ENCODE measurements at regions not wholly inside any gene's neighbourhood (a gene's known extent, or its start where the extent isn't known, plus 50 kb on each side); places are given as distances from the start of the nearest gene placed in this dataset.

- no peak for TF ChIP-seq CTCF (IDR thresholded peaks at IDR 0.05)
- no peak overlapping the region for H3K9ac ChIP-seq
- no peak overlapping the region for H3K4me3 ChIP-seq (ENCODE audit: low read depth, low read length)
- H3K9me3 ChIP-seq (ENCODE audit: control insufficient read depth, low read length): no peaks in the 10 kb centered on the region
- H3K4me1 ChIP-seq: no peaks in the 10 kb centered on the region
- H3K4me2 ChIP-seq (ENCODE audit: low read length): no peak overlapping the region
- H2AFZ ChIP-seq: no peak overlapping the region
- H3K36me3 ChIP-seq (ENCODE audit: control insufficient read depth, insufficient read depth, low read length): no peaks in the 10 kb centered on the region
- no peaks in the 10 kb centered on the region for H3K79me2 ChIP-seq
- no peak overlapping the region for H3K27ac ChIP-seq
- H3K27me3 ChIP-seq (ENCODE audit: control insufficient read depth, insufficient read depth, low read length): no peaks in the 10 kb centered on the region
Measured at GRCh38 chr7:54678763-54679489, 80.1 kb downstream of the SEC61G start.

GRCh38 chr7:54674891-54675290 is 84.1 kb downstream of the SEC61G start:
- Histone ChIP-seq H3K9ac (no peak overlapping the region), H3K79me2 (no peaks in the 10 kb centered on the region), H3K27ac (no peak overlapping the region), H3K27me3 (ENCODE audit: control insufficient read depth, insufficient read depth, low read length) (no peaks in the 10 kb centered on the region), H3K4me1 (no peaks in the 10 kb centered on the region), H3K4me2 (ENCODE audit: low read length) (no peak overlapping the region), H2AFZ (no peak overlapping the region), H3K9me3 (ENCODE audit: control insufficient read depth, low read length) (no peaks in the 10 kb centered on the region), H3K4me3 (ENCODE audit: low read depth, low read length) (no peak overlapping the region), H3K36me3 (ENCODE audit: control insufficient read depth, insufficient read depth, low read length) (no peaks in the 10 kb centered on the region)
- no peak for TF ChIP-seq CTCF (IDR thresholded peaks at IDR 0.05)

DNA sequence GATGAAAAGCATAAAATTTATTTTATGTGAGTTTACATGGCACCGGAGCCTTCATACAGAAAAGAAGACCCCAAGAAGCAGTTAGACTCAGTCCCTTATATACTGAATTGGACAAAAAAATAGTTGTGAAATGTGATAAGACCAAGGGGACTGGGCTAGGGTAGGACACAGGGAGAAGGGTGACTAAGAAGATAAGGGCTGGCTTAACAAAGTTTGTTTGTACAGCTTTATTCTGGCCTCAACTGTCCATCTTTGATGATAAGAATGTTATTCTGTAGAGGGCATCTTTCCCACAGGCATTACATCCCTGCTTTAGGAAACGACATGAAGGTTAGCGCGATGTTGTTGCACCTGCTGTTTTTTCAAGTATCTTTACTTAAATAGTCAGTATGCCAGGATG is 86.5 kb downstream of the SEC61G start:
- Histone ChIP-seq H3K79me2 (no peaks in the 10 kb centered on the region), H3K9me3 (ENCODE audit: control insufficient read depth, low read length) (no peaks in the 10 kb centered on the region), H2AFZ (no peak overlapping the region), H3K9ac (no peak overlapping the region), H3K4me2 (ENCODE audit: low read length) (no peak overlapping the region), H3K27me3 (ENCODE audit: control insufficient read depth, insufficient read depth, low read length) (no peaks in the 10 kb centered on the region), H3K4me3 (ENCODE audit: low read depth, low read length) (no peak overlapping the region), H3K36me3 (ENCODE audit: control insufficient read depth, insufficient read depth, low read length) (no peaks in the 10 kb centered on the region), H3K27ac (no peak overlapping the region), H3K4me1 (no peaks in the 10 kb centered on the region)
- TF ChIP-seq CTCF (IDR thresholded peaks at IDR 0.05): no peak

DNA sequence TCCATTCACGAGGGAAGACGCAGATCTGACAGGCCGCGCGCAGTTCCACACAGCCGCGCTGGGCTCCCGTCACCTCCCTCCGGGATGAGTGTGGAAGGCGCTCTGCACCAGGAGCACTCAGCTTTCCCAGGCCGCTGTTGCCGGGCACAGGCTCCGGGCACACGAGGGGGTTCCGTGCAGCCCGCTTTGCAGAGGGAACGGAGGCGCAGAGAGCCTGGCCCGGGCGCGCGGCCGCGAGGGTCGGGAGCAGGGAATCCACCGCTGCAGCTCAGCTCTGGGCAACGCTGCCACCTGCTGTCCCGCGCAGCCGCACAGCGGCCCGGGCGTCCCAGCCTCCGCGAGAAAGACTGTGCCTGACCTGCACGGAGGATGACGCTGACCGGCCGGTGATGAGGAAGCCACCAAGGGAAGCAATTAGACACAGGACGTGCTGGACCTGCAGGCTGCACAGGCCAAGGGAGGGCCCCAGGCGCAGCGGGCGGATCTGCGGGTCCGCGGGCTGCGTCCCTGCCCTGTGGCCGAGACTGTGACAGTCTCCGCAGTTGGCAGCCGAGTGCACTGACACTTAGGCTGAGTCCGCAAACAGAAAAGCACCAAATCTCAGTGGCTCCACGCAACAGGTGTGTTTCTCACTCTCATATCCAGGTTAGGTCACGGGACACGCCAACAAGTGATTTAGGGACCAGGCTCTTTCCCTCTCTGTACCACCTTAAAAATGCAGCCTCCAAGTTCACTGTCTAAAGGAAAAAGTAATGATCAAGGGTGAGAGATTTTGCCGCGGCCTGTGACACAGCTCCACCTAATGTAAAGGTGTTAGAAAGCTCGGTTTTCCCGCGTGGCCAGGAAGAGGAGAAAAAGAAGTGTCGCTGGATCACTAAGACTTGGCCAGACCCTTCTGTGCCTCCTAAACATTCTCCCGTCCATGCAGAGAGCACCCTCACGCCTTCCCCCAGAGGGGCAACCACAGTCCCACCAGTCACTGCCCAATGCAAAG is 94.5 kb downstream of the SEC61G start:
- H2AFZ ChIP-seq: peak overlapping the region; percentile 74
- H3K4me3 ChIP-seq (ENCODE audit: low read depth, low read length): peak overlapping the region; percentile 52
- no peaks in the 10 kb centered on the region for H3K36me3 ChIP-seq (ENCODE audit: control insufficient read depth, insufficient read depth, low read length)
- H3K27ac ChIP-seq: no peak overlapping the region
- no peaks in the 10 kb centered on the region for H3K4me1 ChIP-seq
- peak; percentile 17 for TF ChIP-seq CTCF (IDR thresholded peaks at IDR 0.05)
- no peaks in the 10 kb centered on the region for H3K9me3 ChIP-seq (ENCODE audit: control insufficient read depth, low read length)
- H3K9ac ChIP-seq: no peak overlapping the region
- H3K4me2 ChIP-seq (ENCODE audit: low read length): peak overlapping the region; percentile 95
- H3K27me3 ChIP-seq (ENCODE audit: control insufficient read depth, insufficient read depth, low read length): no peaks in the 10 kb centered on the region
- H3K79me2 ChIP-seq: no peaks in the 10 kb centered on the region
